ENCODE measurements at regions not wholly inside any gene's neighbourhood (a gene's known extent, or its start where the extent isn't known, plus 50 kb on each side); places are given as distances from the start of the nearest gene placed in this dataset.

GRCh38 chr6:4345543-4345942, 210.2 kb upstream of the ECI2 start:
- no peak overlapping the region for H3K4me3 ChIP-seq (ENCODE audit: low read depth, low read length)
- no peaks in the 10 kb centered on the region for H3K27me3 ChIP-seq (ENCODE audit: control insufficient read depth, insufficient read depth, low read length)
- DNase-seq (ENCODE audit: low read depth), result no peak
- FAIRE-seq, result no peak
- no peak for TF ChIP-seq CTCF (IDR thresholded peaks at IDR 0.05; ENCODE audit: insufficient read depth, low read length, severe bottlenecking)
- no peaks in the 10 kb centered on the region for H3K36me3 ChIP-seq (ENCODE audit: control insufficient read depth, insufficient read depth, low read length)

GRCh38 chr6:4344317-4344899, 209.0 kb upstream of the ECI2 start:
- TF ChIP-seq CTCF (IDR thresholded peaks at IDR 0.05; ENCODE audit: insufficient read depth, low read length, severe bottlenecking), result no peak
- Histone ChIP-seq H3K36me3 (ENCODE audit: control insufficient read depth, insufficient read depth, low read length) (no peaks in the 10 kb centered on the region), H3K27me3 (ENCODE audit: control insufficient read depth, insufficient read depth, low read length) (no peaks in the 10 kb centered on the region), H3K4me3 (ENCODE audit: low read depth, low read length) (no peak overlapping the region)
- DNase-seq (ENCODE audit: low read depth) (peak; percentile 77), FAIRE-seq (peak; percentile 79)

- no peaks in the 10 kb centered on the region for H3K27me3 ChIP-seq (ENCODE audit: control insufficient read depth, insufficient read depth, low read length)
- H3K36me3 ChIP-seq (ENCODE audit: control insufficient read depth, insufficient read depth, low read length), result no peaks in the 10 kb centered on the region
- TF ChIP-seq CTCF (IDR thresholded peaks at IDR 0.05; ENCODE audit: insufficient read depth, low read length, severe bottlenecking), result no peak
- no peak for FAIRE-seq
- DNase-seq (ENCODE audit: low read depth), result no peak
- no peak overlapping the region for H3K4me3 ChIP-seq (ENCODE audit: low read depth, low read length)
Observed at GRCh38 chr6:4342407-4343137, 207.2 kb upstream of the ECI2 start.

GRCh38 chr6:4341078-4341797, 205.9 kb upstream of the ECI2 start:
- no peak for TF ChIP-seq CTCF (IDR thresholded peaks at IDR 0.05; ENCODE audit: insufficient read depth, low read length, severe bottlenecking)
- no peaks in the 10 kb centered on the region for H3K27me3 ChIP-seq (ENCODE audit: control insufficient read depth, insufficient read depth, low read length)
- no peaks in the 10 kb centered on the region for H3K36me3 ChIP-seq (ENCODE audit: control insufficient read depth, insufficient read depth, low read length)
- FAIRE-seq (no peak), DNase-seq (ENCODE audit: low read depth) (no peak)
- no peak overlapping the region for H3K4me3 ChIP-seq (ENCODE audit: low read depth, low read length)

- no peak for TF ChIP-seq CTCF (IDR thresholded peaks at IDR 0.05; ENCODE audit: insufficient read depth, low read length, severe bottlenecking)
- FAIRE-seq (no peak), DNase-seq (ENCODE audit: low read depth) (no peak)
- Histone ChIP-seq H3K36me3 (ENCODE audit: control insufficient read depth, insufficient read depth, low read length) (no peaks in the 10 kb centered on the region), H3K4me3 (ENCODE audit: low read depth, low read length) (no peak overlapping the region), H3K27me3 (ENCODE audit: control insufficient read depth, insufficient read depth, low read length) (no peaks in the 10 kb centered on the region)
Observed at GRCh38 chr6:4340544-4340943, 205.2 kb upstream of the ECI2 start.

All from bronchial epithelial cell (primary cell).